Esophagus muscularis mucosa (tissue), 4 donors: ENCODE measurements at regions not wholly inside any gene's neighbourhood (a gene's known extent, or its start where the extent isn't known, plus 50 kb on each side); places are given as distances from the start of the nearest gene placed in this dataset.

Experiments used
- CTCF ChIP-seq, 3 experiments: fragments of 200-600 bp in 2 of 3; fragments of 450-650 bp in 1 of 3; sonication (generic) in 2 of 3; IDR thresholded peaks; one replicate each; pipeline ENCODE4 v1.5.1; 2017 to 2019; ENCODE audit warnings: antibody characterized with exemption in 3 of 3, mild to moderate bottlenecking in 2 of 3, moderate library complexity in 1 of 3
- EP300 ChIP-seq: sonication (generic); formaldehyde crosslinking; IDR thresholded peaks from one replicate; pipeline ENCODE4 v1.6.1; 2017; ENCODE audit warnings: antibody characterized with exemption
- POLR2A ChIP-seq: fragments of 450-650 bp; IDR thresholded peaks from one replicate; pipeline ENCODE4 v1.6.1; 2017; ENCODE audit warnings: antibody characterized with exemption, moderate library complexity, mild to moderate bottlenecking, low read depth
- POLR2AphosphoS5 ChIP-seq, 2 donors: sonication (generic); formaldehyde crosslinking; IDR thresholded peaks; one replicate each; pipeline ENCODE4 v1.6.1; 2017; ENCODE audit warnings: antibody characterized with exemption in 2 of 2

DNA sequence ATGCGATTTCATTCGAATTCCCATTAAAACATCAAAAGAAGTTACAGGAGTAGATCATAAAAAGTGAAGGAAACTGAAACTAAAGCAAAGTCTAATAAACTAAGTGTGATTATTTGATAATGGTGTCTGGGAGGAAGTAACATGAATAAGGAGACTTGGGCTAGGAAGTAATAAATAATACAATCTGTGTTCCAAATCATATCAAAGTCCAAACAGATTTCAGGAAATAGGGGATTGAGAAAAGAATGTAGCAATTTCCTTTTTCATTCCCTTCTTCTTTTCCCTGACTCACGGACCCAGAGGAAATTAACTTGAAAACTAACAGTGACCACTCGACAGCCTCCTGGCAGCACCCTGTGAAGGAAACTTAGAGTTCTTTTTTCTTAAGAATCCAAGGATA, 758.4 kb upstream of the GCFC2 start:
- TF ChIP-seq POLR2A = no peak
- no peak for TF ChIP-seq CTCF (IDR thresholded peaks at IDR 0.05)
- no peak for TF ChIP-seq POLR2AphosphoS5 (IDR thresholded peaks at IDR 0.05)
- TF ChIP-seq EP300 = no peak
